WTC11 (cell line): ENCODE measurements at regions not wholly inside any gene's neighbourhood (a gene's known extent, or its start where the extent isn't known, plus 50 kb on each side); places are given as distances from the start of the nearest gene placed in this dataset.
"Not testable (repeated sequence)": the region's sequence is repeated elsewhere in the genome, so short reads cannot be mapped to it uniquely, and the experiment has no call there.

Source experiments
- ATF3 ChIP-seq: sonication (generic); formaldehyde crosslinking; conservative IDR thresholded peaks from 2 replicates; pipeline ENCODE4 v1.8.1; 2022; ENCODE audit warnings: mild to moderate bottlenecking, missing genetic modification reagents
- ATF6 ChIP-seq: sonication (generic); formaldehyde crosslinking; IDR thresholded peaks from 2 replicates; pipeline ENCODE4 v1.8.1; 2023; ENCODE audit warnings: mild to moderate bottlenecking, missing genetic modification reagents
- CTCF ChIP-seq: fragments of 200-600 bp; IDR thresholded peaks from 2 replicates; pipeline ENCODE4 v1.8.0; 2022; ENCODE audit warnings: antibody characterized with exemption
- E2F4 ChIP-seq: sonication (generic); formaldehyde crosslinking; IDR thresholded peaks from 2 replicates; pipeline ENCODE4 v1.8.1; 2022; ENCODE audit warnings: low read depth, mild to moderate bottlenecking, moderate library complexity, missing genetic modification reagents, borderline replicate concordance
- GTF2I ChIP-seq: fragments of 250-450 bp; sonication (Bioruptor Pico); conservative IDR thresholded peaks from 2 replicates; pipeline ENCODE4 v1.4.0; 2021; ENCODE audit warnings: mild to moderate bottlenecking
- HMGXB4 ChIP-seq: sonication (generic); formaldehyde crosslinking; IDR thresholded peaks from 2 replicates; pipeline ENCODE4 v1.8.1; 2023; ENCODE audit warnings: mild to moderate bottlenecking, moderate library complexity, missing genetic modification reagents
- IRF2 ChIP-seq: sonication (generic); formaldehyde crosslinking; IDR thresholded peaks from 2 replicates; pipeline ENCODE4 v1.8.0; 2022; ENCODE audit warnings: low read depth, missing genetic modification reagents, borderline replicate concordance
- MAX ChIP-seq: sonication (generic); formaldehyde crosslinking; IDR thresholded peaks from 2 replicates; pipeline ENCODE4 v1.8.0; 2022; ENCODE audit warnings: mild to moderate bottlenecking, missing genetic modification reagents
- PRDM15 ChIP-seq: sonication (generic); formaldehyde crosslinking; IDR thresholded peaks from 2 replicates; pipeline ENCODE4 v1.8.0; 2022; ENCODE audit warnings: missing genetic modification reagents
- TCF7 ChIP-seq: sonication (generic); formaldehyde crosslinking; IDR thresholded peaks from 2 replicates; pipeline ENCODE4 v1.8.0; 2022; ENCODE audit warnings: mild to moderate bottlenecking, low read depth, missing genetic modification reagents, moderate library complexity
- TEAD4 ChIP-seq: sonication (generic); formaldehyde crosslinking; IDR thresholded peaks from 2 replicates; pipeline ENCODE4 v1.8.0; 2022; ENCODE audit warnings: mild to moderate bottlenecking, missing genetic modification reagents
- ZNF121 ChIP-seq: sonication (generic); formaldehyde crosslinking; IDR thresholded peaks from 2 replicates; pipeline ENCODE4 v1.8.0; 2023; ENCODE audit warnings: missing genetic modification reagents
- ZNF416 ChIP-seq: fragments of 250-450 bp; sonication (Bioruptor Pico); IDR thresholded peaks from 2 replicates; pipeline ENCODE4 v1.9.0; 2021; ENCODE audit warnings: mild to moderate bottlenecking, inconsistent platforms

GRCh38 chr1:189718147-189718795, 759.4 kb downstream of the BRINP3 start:
- not testable (repeated sequence) for TF ChIP-seq CTCF; ZNF121 (CRISPR knock-in tag); TCF7 (CRISPR knock-in tag); ATF6 (CRISPR knock-in tag); PRDM15 (CRISPR knock-in tag); IRF2; HMGXB4 (CRISPR knock-in tag); E2F4 (CRISPR knock-in tag); MAX (CRISPR knock-in tag); ZNF416 (CRISPR knock-in tag); TEAD4 (CRISPR knock-in tag); GTF2I (CRISPR knock-in tag); ATF3
